HEK293 (cell line): ENCODE measurements at regions not wholly inside any gene's neighbourhood (a gene's known extent, or its start where the extent isn't known, plus 50 kb on each side); places are given as distances from the start of the nearest gene placed in this dataset.

ENCODE experiments used
- CTCF ChIA-PET: fragments of 350-600 bp; formaldehyde crosslinking; extraction: SDS; loops from one replicate; lab custom pipeline; 2021; ENCODE audit warnings: antibody characterized with exemption; lab: Yijun Ruan, JAX
- POLR2A ChIA-PET: fragments of 300-600 bp; formaldehyde crosslinking; extraction: SDS; loops from one replicate; lab custom pipeline; 2020; ENCODE audit warnings: antibody characterized with exemption, inconsistent platforms; lab: Yijun Ruan, JAX
- H3K27ac ChIP-seq: fragments of 200-500 bp; sonication (Bioruptor generic); 2 replicates; pipeline ENCODE4 v1.5.1; 2014; ENCODE audit warnings: low read depth, low read length, control low read depth, inconsistent platforms; ENCODE audit errors: extremely low read depth
- H3K36me3 ChIP-seq, 2 experiments: fragments of 200-500 bp in 1 of 2; sonication (Bioruptor generic) in 1 of 2; 1 replicate in 1 of 2; 2 replicates in 1 of 2; pipeline ENCODE4 v1.5.1; 2014 to 2017; ENCODE audit warnings: inconsistent platforms in 2 of 2, low read length in 2 of 2; ENCODE audit not compliant: control insufficient read depth in 2 of 2, insufficient read depth in 1 of 2
- H3K4me1 ChIP-seq: fragments of 200-500 bp; sonication (Bioruptor generic); 2 replicates; pipeline ENCODE4 v1.5.1; 2014; ENCODE audit warnings: mild to moderate bottlenecking, low read length, inconsistent platforms; ENCODE audit not compliant: control insufficient read depth, insufficient read depth
- H3K4me3 ChIP-seq: 2 replicates; pipeline ENCODE4 v1.5.1; 2011; ENCODE audit warnings: low read depth, mild to moderate bottlenecking, control low read depth, low read length, moderate library complexity
- H3K9me3 ChIP-seq: fragments of 200-500 bp; sonication (Bioruptor generic); 2 replicates; pipeline ENCODE4 v1.5.1; 2014; ENCODE audit warnings: low read depth, low read length, inconsistent platforms; ENCODE audit not compliant: control insufficient read depth, insufficient read depth
- SETDB1 ChIP-seq: IDR thresholded peaks from one replicate; pipeline ENCODE4 v1.6.1; 2017; ENCODE audit warnings: mild to moderate bottlenecking, low read length, moderate library complexity, mixed read lengths; ENCODE audit not compliant: insufficient read length
- SP7 ChIP-seq: fragments of 450-650 bp; formaldehyde crosslinking; IDR thresholded peaks from 2 replicates; pipeline ENCODE4 v1.5.1; 2016; ENCODE audit warnings: missing biosample characterization, missing genetic modification characterization
- YY1 ChIP-seq: fragments of 450-650 bp; formaldehyde crosslinking; IDR thresholded peaks from 2 replicates; pipeline ENCODE4 v1.5.1; 2018; ENCODE audit warnings: missing biosample characterization, missing genetic modification characterization
- ZBTB7A ChIP-seq: fragments of 450-650 bp; formaldehyde crosslinking; IDR thresholded peaks from 2 replicates; pipeline ENCODE4 v1.5.1; 2016; ENCODE audit warnings: low read depth, missing biosample characterization, missing genetic modification characterization
- ZNF16 ChIP-seq: fragments of 450-650 bp; formaldehyde crosslinking; IDR thresholded peaks from 2 replicates; pipeline ENCODE4 v1.5.1; 2016; ENCODE audit warnings: low read depth, missing biosample characterization, missing genetic modification characterization
- ZNF174 ChIP-seq: fragments of 450-650 bp; formaldehyde crosslinking; IDR thresholded peaks from 2 replicates; pipeline ENCODE4 v1.5.0; 2017; ENCODE audit warnings: missing biosample characterization, mild to moderate bottlenecking, missing genetic modification characterization
- ZNF2 ChIP-seq: fragments of 450-650 bp; formaldehyde crosslinking; IDR thresholded peaks from 2 replicates; pipeline ENCODE4 v1.5.1; 2016; ENCODE audit warnings: missing biosample characterization, missing genetic modification characterization
- ZNF202 ChIP-seq: fragments of 450-650 bp; formaldehyde crosslinking; IDR thresholded peaks from 2 replicates; pipeline ENCODE4 v1.5.1; 2016; ENCODE audit warnings: missing biosample characterization, missing genetic modification characterization, borderline replicate concordance
- ZNF214 ChIP-seq: fragments of 450-650 bp; formaldehyde crosslinking; IDR thresholded peaks from 2 replicates; pipeline ENCODE4 v1.5.1; 2017; ENCODE audit warnings: missing biosample characterization, mild to moderate bottlenecking, missing genetic modification characterization, borderline replicate concordance
- ZNF600 ChIP-seq: fragments of 450-650 bp; formaldehyde crosslinking; IDR thresholded peaks from 2 replicates; pipeline ENCODE4 v1.5.1; 2016; ENCODE audit warnings: missing biosample characterization, missing genetic modification characterization
- ZNF623 ChIP-seq: fragments of 450-650 bp; formaldehyde crosslinking; IDR thresholded peaks from 2 replicates; pipeline ENCODE4 v1.5.1; 2016; ENCODE audit warnings: missing biosample characterization, missing genetic modification characterization
- ZNF76 ChIP-seq: fragments of 450-650 bp; formaldehyde crosslinking; IDR thresholded peaks from 2 replicates; pipeline ENCODE4; 2016; ENCODE audit warnings: low read depth, missing biosample characterization, missing genetic modification characterization, borderline replicate concordance
- ZNF768 ChIP-seq: fragments of 450-650 bp; formaldehyde crosslinking; IDR thresholded peaks from 2 replicates; pipeline ENCODE4 v1.5.1; 2018; ENCODE audit warnings: missing biosample characterization, mild to moderate bottlenecking, missing genetic modification characterization
- ZSCAN30 ChIP-seq: fragments of 450-650 bp; IDR thresholded peaks from 2 replicates; pipeline ENCODE4 v1.5.1; 2018; ENCODE audit warnings: missing biosample characterization, mild to moderate bottlenecking, missing genetic modification characterization, moderate library complexity
- TF ChIP-seq, protein P1 (sequence below): fragments of 450-650 bp; formaldehyde crosslinking; IDR thresholded peaks from 2 replicates; pipeline ENCODE4 v1.5.1; 2016; ENCODE audit warnings: missing biosample characterization, missing genetic modification characterization
- TF ChIP-seq, protein P2 (sequence below): fragments of 450-650 bp; formaldehyde crosslinking; IDR thresholded peaks from 2 replicates; pipeline ENCODE4 v1.5.1; 2016; ENCODE audit warnings: missing biosample characterization, missing genetic modification characterization
- TF ChIP-seq, protein P3 (sequence below): fragments of 450-650 bp; formaldehyde crosslinking; conservative IDR thresholded peaks from 2 replicates; pipeline ENCODE4 v1.5.1; 2016; ENCODE audit warnings: low read depth, missing biosample characterization, missing genetic modification characterization
- TF ChIP-seq, protein P4 (sequence below): fragments of 450-650 bp; IDR thresholded peaks from 2 replicates; pipeline ENCODE4 v1.5.1; 2018; ENCODE audit warnings: missing biosample characterization, mild to moderate bottlenecking, missing genetic modification characterization
- TF ChIP-seq, protein P5 (sequence below): fragments of 450-650 bp; formaldehyde crosslinking; IDR thresholded peaks from 2 replicates; pipeline ENCODE4 v1.5.1; 2016; ENCODE audit warnings: missing biosample characterization, missing genetic modification characterization
- TF ChIP-seq, protein P6 (sequence below): fragments of 450-650 bp; formaldehyde crosslinking; IDR thresholded peaks from 2 replicates; pipeline ENCODE4 v1.5.1; 2016; ENCODE audit warnings: missing biosample characterization, missing genetic modification characterization, borderline replicate concordance

DNA sequence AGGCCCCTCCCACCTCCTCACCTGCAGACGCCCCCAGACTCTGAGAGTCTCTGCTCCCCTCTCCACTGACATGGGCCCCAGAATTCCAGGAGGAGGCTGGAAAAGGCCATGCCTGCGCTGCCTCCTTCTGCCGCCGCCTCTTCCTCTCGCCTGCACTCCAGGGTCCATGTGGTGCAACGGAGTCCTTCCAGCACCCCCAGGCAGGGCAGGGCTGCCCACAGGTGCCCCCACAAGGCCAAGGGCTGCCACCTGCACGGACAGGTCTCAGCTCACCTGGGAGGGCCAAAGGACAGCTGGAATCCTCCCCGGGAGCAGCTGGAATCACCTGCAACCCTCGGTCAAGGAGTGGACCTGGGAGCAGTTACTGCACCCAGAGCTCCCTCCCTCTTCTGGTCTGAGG is 194.9 kb downstream of the RBFOX3 start:
- no peak overlapping the region for H3K4me3 ChIP-seq
- H3K27ac ChIP-seq = no peak overlapping the region
- ChIA-PET POLR2A (interaction anchor here (0.5 kb wide), 1 partner anchor 226 kb away, joined by 3 read pairs; no protein-coding TSS in a partner anchor), CTCF (interaction anchor here (1.6 kb wide), 1 partner anchor 14 kb away, joined by 8 read pairs; no protein-coding TSS in a partner anchor)
- H3K9me3 ChIP-seq = no peaks in the 10 kb centered on the region
- TF ChIP-seq, protein P1, sequence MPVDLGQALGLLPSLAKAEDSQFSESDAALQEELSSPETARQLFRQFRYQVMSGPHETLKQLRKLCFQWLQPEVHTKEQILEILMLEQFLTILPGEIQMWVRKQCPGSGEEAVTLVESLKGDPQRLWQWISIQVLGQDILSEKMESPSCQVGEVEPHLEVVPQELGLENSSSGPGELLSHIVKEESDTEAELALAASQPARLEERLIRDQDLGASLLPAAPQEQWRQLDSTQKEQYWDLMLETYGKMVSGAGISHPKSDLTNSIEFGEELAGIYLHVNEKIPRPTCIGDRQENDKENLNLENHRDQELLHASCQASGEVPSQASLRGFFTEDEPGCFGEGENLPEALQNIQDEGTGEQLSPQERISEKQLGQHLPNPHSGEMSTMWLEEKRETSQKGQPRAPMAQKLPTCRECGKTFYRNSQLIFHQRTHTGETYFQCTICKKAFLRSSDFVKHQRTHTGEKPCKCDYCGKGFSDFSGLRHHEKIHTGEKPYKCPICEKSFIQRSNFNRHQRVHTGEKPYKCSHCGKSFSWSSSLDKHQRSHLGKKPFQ = no peak
- TF ChIP-seq ZNF174 (tag by site-specific recombination) = no peak
- TF ChIP-seq ZNF76 (tag by site-specific recombination) = no peak
- TF ChIP-seq ZNF214 (tag by site-specific recombination) = no peak
- TF ChIP-seq, protein P2, sequence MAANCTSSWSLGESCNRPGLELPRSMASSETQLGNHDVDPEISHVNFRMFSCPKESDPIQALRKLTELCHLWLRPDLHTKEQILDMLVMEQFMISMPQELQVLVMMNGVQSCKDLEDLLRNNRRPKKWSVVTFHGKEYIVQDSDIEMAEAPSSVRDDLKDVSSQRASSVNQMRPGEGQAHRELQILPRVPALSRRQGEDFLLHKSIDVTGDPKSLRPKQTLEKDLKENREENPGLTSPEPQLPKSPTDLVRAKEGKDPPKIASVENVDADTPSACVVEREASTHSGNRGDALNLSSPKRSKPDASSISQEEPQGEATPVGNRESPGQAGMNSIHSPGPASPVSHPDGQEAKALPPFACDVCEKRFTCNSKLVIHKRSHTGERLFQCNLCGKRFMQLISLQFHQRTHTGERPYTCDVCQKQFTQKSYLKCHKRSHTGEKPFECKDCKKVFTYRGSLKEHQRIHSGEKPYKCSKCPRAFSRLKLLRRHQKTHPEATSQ = no peak
- TF ChIP-seq ZNF600 = no peak
- no peak for TF ChIP-seq ZNF202 (tag by site-specific recombination)
- TF ChIP-seq, protein P3, sequence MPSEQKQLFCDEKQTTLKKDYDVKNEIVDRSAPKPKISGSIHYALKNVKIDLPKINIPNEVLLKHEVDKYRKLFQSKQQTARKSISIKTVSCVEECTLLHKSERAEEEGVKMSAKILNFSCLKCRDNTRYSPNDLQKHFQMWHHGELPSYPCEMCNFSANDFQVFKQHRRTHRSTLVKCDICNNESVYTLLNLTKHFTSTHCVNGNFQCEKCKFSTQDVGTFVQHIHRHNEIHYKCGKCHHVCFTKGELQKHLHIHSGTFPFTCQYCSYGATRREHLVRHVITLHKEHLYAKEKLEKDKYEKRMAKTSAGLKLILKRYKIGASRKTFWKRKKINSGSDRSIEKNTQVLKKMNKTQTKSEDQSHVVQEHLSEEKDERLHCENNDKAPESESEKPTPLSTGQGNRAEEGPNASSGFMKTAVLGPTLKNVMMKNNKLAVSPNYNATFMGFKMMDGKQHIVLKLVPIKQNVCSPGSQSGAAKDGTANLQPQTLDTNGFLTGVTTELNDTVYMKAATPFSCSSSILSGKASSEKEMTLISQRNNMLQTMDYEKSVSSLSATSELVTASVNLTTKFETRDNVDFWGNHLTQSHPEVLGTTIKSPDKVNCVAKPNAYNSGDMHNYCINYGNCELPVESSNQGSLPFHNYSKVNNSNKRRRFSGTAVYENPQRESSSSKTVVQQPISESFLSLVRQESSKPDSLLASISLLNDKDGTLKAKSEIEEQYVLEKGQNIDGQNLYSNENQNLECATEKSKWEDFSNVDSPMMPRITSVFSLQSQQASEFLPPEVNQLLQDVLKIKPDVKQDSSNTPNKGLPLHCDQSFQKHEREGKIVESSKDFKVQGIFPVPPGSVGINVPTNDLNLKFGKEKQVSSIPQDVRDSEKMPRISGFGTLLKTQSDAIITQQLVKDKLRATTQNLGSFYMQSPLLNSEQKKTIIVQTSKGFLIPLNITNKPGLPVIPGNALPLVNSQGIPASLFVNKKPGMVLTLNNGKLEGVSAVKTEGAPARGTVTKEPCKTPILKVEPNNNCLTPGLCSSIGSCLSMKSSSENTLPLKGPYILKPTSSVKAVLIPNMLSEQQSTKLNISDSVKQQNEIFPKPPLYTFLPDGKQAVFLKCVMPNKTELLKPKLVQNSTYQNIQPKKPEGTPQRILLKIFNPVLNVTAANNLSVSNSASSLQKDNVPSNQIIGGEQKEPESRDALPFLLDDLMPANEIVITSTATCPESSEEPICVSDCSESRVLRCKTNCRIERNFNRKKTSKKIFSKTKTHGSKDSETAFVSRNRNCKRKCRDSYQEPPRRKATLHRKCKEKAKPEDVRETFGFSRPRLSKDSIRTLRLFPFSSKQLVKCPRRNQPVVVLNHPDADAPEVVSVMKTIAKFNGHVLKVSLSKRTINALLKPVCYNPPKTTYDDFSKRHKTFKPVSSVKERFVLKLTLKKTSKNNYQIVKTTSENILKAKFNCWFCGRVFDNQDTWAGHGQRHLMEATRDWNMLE (tag by site-specific recombination) = no peak
- TF ChIP-seq SP7 (tag by site-specific recombination) = no peak
- no peak for TF ChIP-seq ZNF2 (tag by site-specific recombination)
- TF ChIP-seq, protein P4, sequence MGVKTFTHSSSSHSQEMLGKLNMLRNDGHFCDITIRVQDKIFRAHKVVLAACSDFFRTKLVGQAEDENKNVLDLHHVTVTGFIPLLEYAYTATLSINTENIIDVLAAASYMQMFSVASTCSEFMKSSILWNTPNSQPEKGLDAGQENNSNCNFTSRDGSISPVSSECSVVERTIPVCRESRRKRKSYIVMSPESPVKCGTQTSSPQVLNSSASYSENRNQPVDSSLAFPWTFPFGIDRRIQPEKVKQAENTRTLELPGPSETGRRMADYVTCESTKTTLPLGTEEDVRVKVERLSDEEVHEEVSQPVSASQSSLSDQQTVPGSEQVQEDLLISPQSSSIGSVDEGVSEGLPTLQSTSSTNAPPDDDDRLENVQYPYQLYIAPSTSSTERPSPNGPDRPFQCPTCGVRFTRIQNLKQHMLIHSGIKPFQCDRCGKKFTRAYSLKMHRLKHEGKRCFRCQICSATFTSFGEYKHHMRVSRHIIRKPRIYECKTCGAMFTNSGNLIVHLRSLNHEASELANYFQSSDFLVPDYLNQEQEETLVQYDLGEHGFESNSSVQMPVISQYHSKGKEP = no peak
- no peak for TF ChIP-seq ZSCAN30 (tag by site-specific recombination)
- TF ChIP-seq YY1 (tag by site-specific recombination) = no peak
- TF ChIP-seq ZBTB7A (tag by site-specific recombination) = no peak
- no peak for TF ChIP-seq ZNF623
- no peak for TF ChIP-seq ZNF16 (tag by site-specific recombination)
- H3K36me3 ChIP-seq = no peaks in the 10 kb centered on the region
- no peaks in the 10 kb centered on the region for H3K4me1 ChIP-seq

DNA sequence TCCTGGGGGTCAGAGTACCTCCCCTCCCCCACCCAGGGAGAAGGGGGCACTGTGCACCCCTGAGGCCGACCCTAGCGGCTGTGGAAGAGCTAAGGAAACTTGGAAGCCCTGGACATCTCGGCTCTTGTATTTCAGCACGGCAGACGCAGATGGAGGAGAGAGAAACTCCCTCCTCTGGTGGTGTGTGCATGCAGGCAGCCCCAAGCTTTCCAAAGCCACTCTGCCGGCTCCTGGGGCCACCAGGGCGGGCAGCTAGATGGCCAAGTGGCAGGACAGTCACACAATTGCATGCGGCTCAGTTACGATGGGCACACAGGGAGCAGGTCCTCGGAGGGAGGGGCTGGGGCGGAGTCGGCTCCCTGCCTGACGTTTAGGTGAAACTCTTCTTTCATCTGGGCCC is 195.5 kb downstream of the RBFOX3 start:
- CTCF ChIA-PET = interaction anchor here (1.3 to 1.6 kb wide), 3 partner anchors 14 to 197 kb away, joined by 4 to 8 read pairs (median 4); no protein-coding TSS in a partner anchor
- Histone ChIP-seq H3K9me3 (no peaks in the 10 kb centered on the region), H3K4me1 (no peaks in the 10 kb centered on the region), H3K4me3 (no peak overlapping the region), H3K27ac (no peak overlapping the region), H3K36me3 (no peaks in the 10 kb centered on the region)
- POLR2A ChIA-PET = no interaction called here
- TF ChIP-seq, protein P5, sequence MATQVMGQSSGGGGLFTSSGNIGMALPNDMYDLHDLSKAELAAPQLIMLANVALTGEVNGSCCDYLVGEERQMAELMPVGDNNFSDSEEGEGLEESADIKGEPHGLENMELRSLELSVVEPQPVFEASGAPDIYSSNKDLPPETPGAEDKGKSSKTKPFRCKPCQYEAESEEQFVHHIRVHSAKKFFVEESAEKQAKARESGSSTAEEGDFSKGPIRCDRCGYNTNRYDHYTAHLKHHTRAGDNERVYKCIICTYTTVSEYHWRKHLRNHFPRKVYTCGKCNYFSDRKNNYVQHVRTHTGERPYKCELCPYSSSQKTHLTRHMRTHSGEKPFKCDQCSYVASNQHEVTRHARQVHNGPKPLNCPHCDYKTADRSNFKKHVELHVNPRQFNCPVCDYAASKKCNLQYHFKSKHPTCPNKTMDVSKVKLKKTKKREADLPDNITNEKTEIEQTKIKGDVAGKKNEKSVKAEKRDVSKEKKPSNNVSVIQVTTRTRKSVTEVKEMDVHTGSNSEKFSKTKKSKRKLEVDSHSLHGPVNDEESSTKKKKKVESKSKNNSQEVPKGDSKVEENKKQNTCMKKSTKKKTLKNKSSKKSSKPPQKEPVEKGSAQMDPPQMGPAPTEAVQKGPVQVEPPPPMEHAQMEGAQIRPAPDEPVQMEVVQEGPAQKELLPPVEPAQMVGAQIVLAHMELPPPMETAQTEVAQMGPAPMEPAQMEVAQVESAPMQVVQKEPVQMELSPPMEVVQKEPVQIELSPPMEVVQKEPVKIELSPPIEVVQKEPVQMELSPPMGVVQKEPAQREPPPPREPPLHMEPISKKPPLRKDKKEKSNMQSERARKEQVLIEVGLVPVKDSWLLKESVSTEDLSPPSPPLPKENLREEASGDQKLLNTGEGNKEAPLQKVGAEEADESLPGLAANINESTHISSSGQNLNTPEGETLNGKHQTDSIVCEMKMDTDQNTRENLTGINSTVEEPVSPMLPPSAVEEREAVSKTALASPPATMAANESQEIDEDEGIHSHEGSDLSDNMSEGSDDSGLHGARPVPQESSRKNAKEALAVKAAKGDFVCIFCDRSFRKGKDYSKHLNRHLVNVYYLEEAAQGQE (tag by site-specific recombination) = no peak
- TF ChIP-seq SETDB1 (no peak), ZNF76 (tag by site-specific recombination) (no peak), ZNF768 (no peak)
- TF ChIP-seq, protein P6, sequence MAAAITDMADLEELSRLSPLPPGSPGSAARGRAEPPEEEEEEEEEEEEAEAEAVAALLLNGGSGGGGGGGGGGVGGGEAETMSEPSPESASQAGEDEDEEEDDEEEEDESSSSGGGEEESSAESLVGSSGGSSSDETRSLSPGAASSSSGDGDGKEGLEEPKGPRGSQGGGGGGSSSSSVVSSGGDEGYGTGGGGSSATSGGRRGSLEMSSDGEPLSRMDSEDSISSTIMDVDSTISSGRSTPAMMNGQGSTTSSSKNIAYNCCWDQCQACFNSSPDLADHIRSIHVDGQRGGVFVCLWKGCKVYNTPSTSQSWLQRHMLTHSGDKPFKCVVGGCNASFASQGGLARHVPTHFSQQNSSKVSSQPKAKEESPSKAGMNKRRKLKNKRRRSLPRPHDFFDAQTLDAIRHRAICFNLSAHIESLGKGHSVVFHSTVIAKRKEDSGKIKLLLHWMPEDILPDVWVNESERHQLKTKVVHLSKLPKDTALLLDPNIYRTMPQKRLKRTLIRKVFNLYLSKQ (tag by site-specific recombination) = no peak
